ENCODE measurements at regions not wholly inside any gene's neighbourhood (a gene's known extent, or its start where the extent isn't known, plus 50 kb on each side); places are given as distances from the start of the nearest gene placed in this dataset.
A peak's percentile ranks its signal among the peaks of the same experiment; 100 is the strongest.

DNA sequence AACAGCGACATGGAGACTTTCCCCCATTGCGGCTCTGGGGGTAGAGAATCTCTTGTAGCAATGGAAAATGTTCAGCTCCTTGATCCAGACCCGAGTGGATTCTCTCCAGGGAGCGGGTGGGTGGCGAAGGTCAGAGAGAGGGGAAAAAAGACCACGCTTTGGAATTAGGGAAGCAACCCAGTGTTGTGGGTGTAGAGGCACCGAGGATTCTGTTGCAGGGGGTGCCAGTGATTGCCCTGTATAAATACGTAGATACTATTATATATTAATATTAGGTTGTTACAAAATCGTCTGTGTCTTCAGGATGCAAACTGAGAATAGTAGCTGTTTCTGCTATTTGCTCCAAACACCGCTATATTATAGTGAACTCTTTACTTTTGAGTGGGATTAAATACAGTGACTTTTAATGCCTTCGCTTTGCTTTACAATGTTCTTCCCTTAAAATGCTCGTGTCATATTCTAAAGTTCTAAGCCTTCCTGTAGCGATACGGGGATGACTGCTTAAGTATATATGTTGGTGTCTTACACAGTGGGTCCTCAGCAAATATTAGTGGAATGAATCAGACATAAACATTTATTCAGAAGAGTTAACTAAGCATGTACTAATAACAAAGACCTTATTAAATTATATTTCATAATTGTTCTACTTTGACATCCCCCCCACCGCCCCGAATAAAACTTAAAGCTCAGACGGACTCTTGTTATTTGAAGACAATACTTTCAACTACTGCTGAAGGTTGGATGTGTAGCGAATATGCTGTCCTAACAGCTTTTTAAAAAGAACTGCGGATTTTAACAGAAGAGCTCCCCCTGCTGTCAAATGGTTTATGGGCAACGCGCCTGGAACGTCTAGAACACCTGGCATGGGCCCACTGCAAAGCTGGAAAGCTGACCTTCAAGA, 136.4 kb upstream of the KRAS start:
- peaks cover 0 to 11% (median 4%) of the 10 kb centered on the region in 11 experiments; a peak in 8 of 22 replicates for H3K9me3 ChIP-seq (replicated peaks in 1 of 11)
- H3K4me2 ChIP-seq, result peak overlapping the region; percentile 81 to 98 (median 91)
- H3K36me3 ChIP-seq, result no peaks in the 10 kb centered on the region
- H3K4me1 ChIP-seq, result peaks cover 23 to 43% (median 36%) of the 10 kb centered on the region in 10 experiments
- H4K20me1 ChIP-seq, result no peaks in the 10 kb centered on the region
- H3K9ac ChIP-seq, result peak overlapping the region; percentile 97 to 100 (median 99)
- peak overlapping the region; percentile 97 to 100 (median 99) for H3K27ac ChIP-seq
- no peaks in the 10 kb centered on the region for H3K27me3 ChIP-seq
- no peak for TF ChIP-seq Cebpa-rat (IDR thresholded peaks at IDR 0.05)
- peak overlapping the region; percentile 65 to 80 (median 73) for H3K4me3 ChIP-seq

DNA sequence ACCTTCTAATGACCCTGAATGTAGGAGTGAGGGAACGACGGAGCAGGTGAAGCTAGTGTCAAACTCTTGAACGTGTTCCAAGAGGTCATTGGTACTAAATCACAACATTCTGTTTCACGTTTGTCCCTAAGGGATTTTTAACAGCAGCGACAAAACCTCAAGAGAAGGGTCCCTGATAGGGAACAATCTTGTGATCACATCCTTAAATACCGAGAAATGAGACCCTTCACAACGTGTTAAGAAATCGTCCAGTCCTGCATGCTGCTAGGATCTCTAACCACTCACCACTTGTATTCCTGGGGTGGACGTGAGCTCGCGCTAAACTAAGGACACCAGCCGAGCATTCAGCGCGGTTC, 134.1 kb upstream of the KRAS start:
- H3K9ac ChIP-seq, result peak overlapping the region; percentile 97 to 100 (median 99)
- H3K4me3 ChIP-seq, result peak overlapping the region; percentile 65 to 80 (median 73)
- peak overlapping the region; percentile 83 to 98 (median 93) for H3K4me2 ChIP-seq
- no peak for TF ChIP-seq Cebpa-rat (IDR thresholded peaks at IDR 0.05)
- H4K20me1 ChIP-seq, result no peaks in the 10 kb centered on the region
- no peaks in the 10 kb centered on the region for H3K9me3 ChIP-seq (replicated peaks in 1 of 11)
- no peaks in the 10 kb centered on the region for H3K36me3 ChIP-seq
- H3K27ac ChIP-seq, result peak overlapping the region; percentile 97 to 100 (median 99)
- H3K27me3 ChIP-seq, result no peaks in the 10 kb centered on the region
- peaks cover 24 to 47% (median 40%) of the 10 kb centered on the region in 10 experiments for H3K4me1 ChIP-seq

DNA sequence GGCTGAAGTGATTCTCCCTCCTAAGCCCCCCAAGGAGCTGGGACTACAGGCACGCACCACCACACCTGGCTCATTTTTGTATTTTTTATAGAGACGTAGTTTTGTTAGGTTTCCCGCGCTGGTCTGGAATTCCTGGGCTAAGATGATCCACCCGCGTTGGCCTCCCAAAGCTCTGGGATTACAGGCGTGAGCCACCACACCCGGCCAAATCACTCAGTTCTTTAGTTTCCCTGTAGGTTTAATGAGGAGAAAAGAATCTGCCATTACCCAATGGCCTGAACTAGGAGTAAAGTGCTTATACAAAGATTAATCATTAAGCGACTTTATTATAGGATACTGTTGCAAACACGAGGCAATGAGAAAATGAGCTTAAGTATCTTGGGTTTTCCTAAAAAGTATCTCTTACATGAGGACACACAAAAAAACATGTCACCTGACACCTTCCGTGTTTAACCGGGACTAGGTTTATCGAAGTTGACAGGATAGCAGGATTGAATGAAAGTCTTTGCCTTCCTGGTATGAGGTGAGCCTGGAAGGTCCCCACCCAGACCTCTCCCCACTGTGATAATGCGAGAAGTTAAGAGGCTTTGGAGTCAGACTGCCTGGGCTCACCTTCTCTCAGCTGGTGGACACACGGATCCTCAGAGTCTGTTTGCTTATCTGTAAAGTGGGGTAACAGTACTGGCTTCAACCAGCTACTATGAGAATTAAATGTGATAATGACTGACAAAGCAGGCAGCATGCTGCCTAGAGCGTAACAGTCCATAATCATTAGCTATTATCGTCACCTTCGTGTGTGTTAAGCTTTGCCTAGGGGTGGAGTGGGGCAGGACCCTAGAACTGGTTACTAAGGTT, 133.5 kb upstream of the KRAS start:
- TF ChIP-seq Cebpa-rat (IDR thresholded peaks at IDR 0.05), result no peak
- Histone ChIP-seq H3K9ac (peak overlapping the region; percentile 97 to 100 (median 99)), H3K27ac (peak overlapping the region; percentile 97 to 100 (median 99); a peak in 21 of 22 replicates), H3K9me3 (replicated peaks in 1 of 11) (no peaks in the 10 kb centered on the region), H3K36me3 (no peaks in the 10 kb centered on the region), H3K27me3 (no peaks in the 10 kb centered on the region), H4K20me1 (no peaks in the 10 kb centered on the region), H3K4me1 (peaks cover 24 to 47% (median 40%) of the 10 kb centered on the region in 10 experiments), H3K4me2 (peak overlapping the region; percentile 83 to 98 (median 93)), H3K4me3 (peak overlapping the region; percentile 65 to 80 (median 73); a peak in 19 of 20 replicates)

DNA sequence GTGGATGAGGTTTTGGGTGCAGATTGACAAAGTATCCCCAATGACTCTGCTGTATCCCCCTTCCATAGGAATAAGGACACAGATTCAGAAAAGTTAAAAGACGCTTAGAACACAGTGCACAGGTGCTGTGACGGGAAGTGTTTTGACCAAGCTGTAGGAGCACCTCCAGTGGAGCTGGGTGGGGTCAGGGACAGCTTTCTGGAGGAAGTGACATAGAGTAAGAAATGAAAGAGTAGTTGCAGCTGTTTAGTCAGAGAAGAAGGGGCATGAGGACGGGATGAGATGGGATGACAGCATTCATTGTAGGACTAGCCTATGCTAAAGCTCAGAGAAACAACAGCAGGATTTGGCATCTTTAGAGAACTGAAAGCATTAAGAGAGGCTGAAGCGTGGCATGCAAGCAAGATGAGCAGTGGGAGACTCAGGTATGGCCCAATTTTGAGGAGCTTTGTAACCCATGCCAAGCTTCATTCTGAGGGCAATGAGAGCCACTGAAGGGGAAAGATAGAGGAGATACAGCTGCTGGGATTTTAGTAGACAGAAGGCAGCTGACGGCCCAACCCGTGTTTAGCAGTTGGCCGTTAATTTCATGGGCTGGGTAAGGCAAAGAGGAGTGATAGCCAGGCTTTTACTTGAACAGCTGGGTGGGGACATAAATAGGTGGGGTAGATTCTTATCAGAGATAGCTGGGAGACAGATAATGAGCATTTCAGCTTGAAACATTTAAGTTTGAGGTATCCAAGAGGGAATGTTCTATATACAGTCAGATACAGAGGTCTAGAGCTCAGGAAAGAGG, 131.8 kb upstream of the KRAS start:
- Histone ChIP-seq H3K27ac (peak overlapping the region in 9 of 11 experiments; percentile 31 to 100 (median 49); a peak in 14 of 22 replicates), H3K9me3 (replicated peaks in 1 of 11) (no peaks in the 10 kb centered on the region), H3K4me1 (peaks cover 36 to 52% (median 48%) of the 10 kb centered on the region in 10 experiments), H3K4me3 (no peak overlapping the region), H4K20me1 (no peaks in the 10 kb centered on the region), H3K9ac (no peak overlapping the region; a peak in 2 of 22 replicates), H3K27me3 (no peaks in the 10 kb centered on the region), H3K4me2 (peak overlapping the region; percentile 36 to 95 (median 83); a peak in 21 of 22 replicates), H3K36me3 (no peaks in the 10 kb centered on the region)
- no peak for TF ChIP-seq Cebpa-rat (IDR thresholded peaks at IDR 0.05)

DNA sequence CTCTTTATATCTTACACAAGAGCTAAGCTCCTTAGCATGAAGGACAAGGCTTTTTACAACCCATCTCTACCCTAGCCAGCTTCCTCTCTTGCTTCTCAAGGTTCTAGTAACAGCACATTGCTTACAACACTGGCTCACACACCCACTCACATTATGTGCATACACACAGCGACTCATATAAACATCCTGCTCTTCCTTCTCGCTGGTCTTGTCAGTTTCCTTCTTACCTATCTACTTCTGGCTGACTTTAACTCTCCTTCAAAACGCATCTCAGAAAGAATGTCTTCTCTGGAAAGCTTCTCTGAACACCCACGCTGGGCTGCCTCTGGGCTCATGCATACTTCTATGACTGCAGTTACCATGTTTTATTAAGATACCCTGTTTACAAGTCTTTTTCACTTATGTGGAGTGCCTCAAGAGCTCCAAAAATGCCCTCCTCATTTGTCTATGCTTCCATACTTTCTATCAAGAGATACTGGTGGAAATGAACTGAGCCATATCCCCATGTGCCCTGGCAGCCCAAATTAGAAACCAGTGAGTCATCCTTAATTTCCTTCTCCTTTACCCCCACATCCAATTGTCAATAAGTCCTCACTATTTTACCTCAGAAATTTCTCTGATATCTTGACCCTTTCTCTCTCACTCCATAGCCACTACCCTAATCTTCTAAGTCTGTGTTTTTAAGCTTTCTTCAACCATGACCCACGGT, 126.9 kb upstream of the KRAS start:
- H4K20me1 ChIP-seq, result no peaks in the 10 kb centered on the region
- no peaks in the 10 kb centered on the region for H3K27me3 ChIP-seq
- H3K36me3 ChIP-seq, result no peaks in the 10 kb centered on the region
- H3K4me1 ChIP-seq, result peaks cover 19 to 41% (median 33%) of the 10 kb centered on the region in 10 experiments
- peak overlapping the region in 1 of 10 experiments; percentile 30; a peak in 2 of 20 replicates for H3K4me3 ChIP-seq
- H3K4me2 ChIP-seq, result peak overlapping the region; percentile 56 to 85 (median 75)
- no peaks in the 10 kb centered on the region for H3K9me3 ChIP-seq (replicated peaks in 1 of 11)
- H3K9ac ChIP-seq, result peak overlapping the region in 10 of 11 experiments; percentile 5 to 67 (median 48); a peak in 13 of 22 replicates
- peak overlapping the region in 10 of 11 experiments; percentile 56 to 83 (median 73); a peak in 20 of 22 replicates for H3K27ac ChIP-seq
- TF ChIP-seq Cebpa-rat (IDR thresholded peaks at IDR 0.05), result 0 out of 22 replicates have a peak, but pooled peaks of 1 of the 11 experiments have one; percentile 24

DNA sequence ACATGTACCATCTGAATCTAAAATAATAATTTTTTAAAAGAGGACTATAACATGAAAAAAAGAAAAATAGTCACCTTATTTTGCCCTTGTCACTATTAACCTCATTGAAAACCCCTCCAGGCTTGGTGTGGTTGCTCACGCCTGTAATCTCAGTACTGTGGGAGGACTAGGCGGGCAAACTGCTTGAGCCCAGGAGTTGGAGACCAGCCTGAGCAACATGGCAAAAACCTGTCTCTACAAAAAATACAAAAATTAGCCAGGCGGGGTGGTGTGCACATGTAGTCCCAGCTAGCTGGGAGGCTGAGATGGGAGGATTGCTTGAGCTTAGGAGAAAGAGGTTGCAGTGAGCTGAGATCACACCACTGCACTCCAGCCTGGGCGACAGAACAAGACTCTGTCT, 126.3 kb upstream of the KRAS start:
- Histone ChIP-seq H3K4me1 (peaks cover 13 to 34% (median 27%) of the 10 kb centered on the region in 10 experiments), H3K36me3 (no peaks in the 10 kb centered on the region), H3K9ac (peak overlapping the region in 2 of 11 experiments; percentile 10 to 67; a peak in 4 of 22 replicates), H3K9me3 (replicated peaks in 1 of 11) (no peaks in the 10 kb centered on the region), H3K27ac (peak overlapping the region in 10 of 11 experiments; percentile 13 to 83 (median 56); a peak in 15 of 22 replicates), H3K4me2 (peak overlapping the region in 9 of 11 experiments; percentile 14 to 85 (median 77); a peak in 16 of 22 replicates), H3K27me3 (no peaks in the 10 kb centered on the region), H4K20me1 (no peaks in the 10 kb centered on the region), H3K4me3 (no peak overlapping the region)
- TF ChIP-seq Cebpa-rat (IDR thresholded peaks at IDR 0.05), result no peak

DNA sequence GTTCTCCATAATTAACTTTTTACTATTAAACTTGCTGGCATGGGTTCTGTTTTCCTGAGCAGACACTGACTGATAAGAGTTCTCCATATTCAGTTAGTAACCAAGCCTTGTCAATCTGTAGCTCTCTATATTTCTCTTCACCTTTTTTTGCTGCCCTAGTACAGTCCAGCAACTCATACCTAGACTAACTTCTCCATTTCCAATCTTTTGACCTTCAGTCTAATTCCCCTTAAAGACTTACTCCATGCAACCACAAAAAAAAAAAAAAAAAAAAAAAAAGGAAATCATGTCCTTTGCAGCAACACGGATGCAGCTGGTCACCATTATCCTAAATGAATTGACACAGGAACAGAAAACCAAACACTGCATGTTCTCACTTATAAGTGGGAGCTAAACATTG, 125.7 kb upstream of the KRAS start:
- H3K36me3 ChIP-seq, result no peaks in the 10 kb centered on the region
- TF ChIP-seq Cebpa-rat (IDR thresholded peaks at IDR 0.05), result no peak
- no peaks in the 10 kb centered on the region for H3K27me3 ChIP-seq
- peak overlapping the region in 3 of 11 experiments; percentile 55 to 83 (median 82); a peak in 7 of 22 replicates for H3K27ac ChIP-seq
- no peaks in the 10 kb centered on the region for H3K9me3 ChIP-seq (replicated peaks in 1 of 11)
- peak overlapping the region in 5 of 11 experiments; percentile 68 to 85 (median 78); a peak in 10 of 22 replicates for H3K4me2 ChIP-seq
- H3K9ac ChIP-seq, result no peak overlapping the region
- peaks cover 9 to 33% (median 24%) of the 10 kb centered on the region in 10 experiments for H3K4me1 ChIP-seq
- no peak overlapping the region for H3K4me3 ChIP-seq
- H4K20me1 ChIP-seq, result no peaks in the 10 kb centered on the region
